ENCODE measurements at regions not wholly inside any gene's neighbourhood (a gene's known extent, or its start where the extent isn't known, plus 50 kb on each side); places are given as distances from the start of the nearest gene placed in this dataset.

GRCh38 chr16:76197900-76198299, 79.3 kb upstream of the CNTNAP4 start:
- Histone ChIP-seq H4K20me1 (ENCODE audit: insufficient read depth, low read length) (no peaks in the 10 kb centered on the region), H3K9me3 (ENCODE audit: low read length) (no peaks in the 10 kb centered on the region), H3K36me3 (replicated peaks in 1 of 2; ENCODE audit: control insufficient read depth in 1 of 2, insufficient read depth in 2 of 2, low read length in 2 of 2) (no peaks in the 10 kb centered on the region), H3K4me1 (ENCODE audit: insufficient read depth, low read length) (no peaks in the 10 kb centered on the region), H3K27ac (ENCODE audit: extremely low read length, insufficient read depth, low read length) (no peak overlapping the region), H2AFZ (ENCODE audit: low read length) (no peak overlapping the region), H3K4me2 (ENCODE audit: low read depth, low read length) (no peak overlapping the region), H3K27me3 (ENCODE audit: control insufficient read depth in 1 of 2, insufficient read depth in 2 of 2, low read length in 2 of 2) (no peaks in the 10 kb centered on the region), H3K79me2 (ENCODE audit: insufficient read depth, low read length) (no peaks in the 10 kb centered on the region), H3K4me3 (replicated peaks in 1 of 3; ENCODE audit: insufficient read depth in 1 of 3, low read depth in 2 of 3, low read length in 3 of 3) (no peak overlapping the region), H3K9ac (ENCODE audit: insufficient read depth, low read depth, low read length) (no peak overlapping the region)
- in situ Hi-C loops (cut with HindIII; ENCODE audit: extremely low pct_ligation_motif_present, low pct_unique_long_range_greater_than_20kb), result no loop called here
- DNase-seq (ENCODE audit: low spot score), result no peak
- intact Hi-C loops (cut with micrococcal nuclease; ENCODE audit: unreplicated experiment), result no loop called here
- POLR2A ChIA-PET, result no interaction called here
- BruUV-seq (replicated peaks), result no TSS peak
- no peak for FAIRE-seq
- WGBS (ENCODE audit: low lambda C conversion rate), result 0% methylated on average over 1 of the region's 1 CpG
- CTCF ChIA-PET (ENCODE audit: low intra/inter-chr PET ratio, low total read pairs), result no interaction called here
- no peak for ATAC-seq
- TF ChIP-seq ZNF251 (CRISPR knock-in tag; IDR thresholded peaks at IDR 0.05), result no peak
- TF ChIP-seq E2F2 (CRISPR knock-in tag; IDR thresholded peaks at IDR 0.05; ENCODE audit: borderline replicate concordance), result no peak
- no peak for TF ChIP-seq JDP2 (CRISPR knock-in tag; IDR thresholded peaks at IDR 0.05; ENCODE audit: borderline replicate concordance)
- no peak for TF ChIP-seq NR1H2 (CRISPR knock-in tag; IDR thresholded peaks at IDR 0.05; ENCODE audit: borderline replicate concordance, low read depth)
- TF ChIP-seq BCL3 (CRISPR knock-in tag; IDR thresholded peaks at IDR 0.05), result no peak
- no peak for TF ChIP-seq ARNT2 (CRISPR knock-in tag; IDR thresholded peaks at IDR 0.05; ENCODE audit: low read depth)
- TF ChIP-seq MNT (IDR thresholded peaks at IDR 0.05), result no peak
- no peak for TF ChIP-seq TCF12 (IDR thresholded peaks at IDR 0.05)
- TF ChIP-seq TCF12 (CRISPR knock-in tag; IDR thresholded peaks at IDR 0.05), result no peak
- no peak for TF ChIP-seq PHF21A (CRISPR knock-in tag; IDR thresholded peaks at IDR 0.05)

Measured in HepG2 (cell line).